Fibroblast of mammary gland (primary cell): ENCODE measurements at regions not wholly inside any gene's neighbourhood (a gene's known extent, or its start where the extent isn't known, plus 50 kb on each side); places are given as distances from the start of the nearest gene placed in this dataset.

Source experiments
- DNase-seq: peaks from one replicate; pipeline ENCODE4 v3.0.0-alpha.2; 2010; ENCODE audit warnings: low read depth
- H3K4me3 ChIP-seq: 2 replicates; pipeline ENCODE4 v1.5.1; 2011; ENCODE audit warnings: low read depth, mild to moderate bottlenecking, low read length, moderate library complexity; ENCODE audit not compliant: control insufficient read depth
- TF ChIP-seq, protein P1 (sequence below): conservative IDR thresholded peaks from 2 replicates; pipeline ENCODE4 v1.5.1; 2011; ENCODE audit warnings: low read depth, low read length, inconsistent platforms; ENCODE audit not compliant: control insufficient read depth, insufficient read depth

DNA sequence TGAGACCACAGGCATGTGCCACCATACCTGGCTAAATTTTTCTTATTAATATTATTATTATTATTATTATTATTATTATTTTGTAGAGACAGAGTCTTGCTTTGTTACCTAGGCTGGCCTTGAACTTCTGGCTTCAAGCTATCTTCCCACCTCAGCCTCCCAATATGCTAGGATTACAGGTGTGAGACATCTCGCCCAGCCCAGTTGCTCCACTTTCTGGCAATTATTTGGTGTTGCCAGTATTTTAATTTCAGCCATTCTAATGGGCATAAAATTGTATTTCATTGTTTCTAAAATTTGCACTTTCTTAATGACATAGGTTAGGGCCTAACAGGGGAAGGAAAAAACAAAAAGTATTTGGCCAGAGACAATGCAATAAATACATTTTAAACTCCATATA is 1217.6 kb upstream of the ALCAM start:
- TF ChIP-seq, protein P1, sequence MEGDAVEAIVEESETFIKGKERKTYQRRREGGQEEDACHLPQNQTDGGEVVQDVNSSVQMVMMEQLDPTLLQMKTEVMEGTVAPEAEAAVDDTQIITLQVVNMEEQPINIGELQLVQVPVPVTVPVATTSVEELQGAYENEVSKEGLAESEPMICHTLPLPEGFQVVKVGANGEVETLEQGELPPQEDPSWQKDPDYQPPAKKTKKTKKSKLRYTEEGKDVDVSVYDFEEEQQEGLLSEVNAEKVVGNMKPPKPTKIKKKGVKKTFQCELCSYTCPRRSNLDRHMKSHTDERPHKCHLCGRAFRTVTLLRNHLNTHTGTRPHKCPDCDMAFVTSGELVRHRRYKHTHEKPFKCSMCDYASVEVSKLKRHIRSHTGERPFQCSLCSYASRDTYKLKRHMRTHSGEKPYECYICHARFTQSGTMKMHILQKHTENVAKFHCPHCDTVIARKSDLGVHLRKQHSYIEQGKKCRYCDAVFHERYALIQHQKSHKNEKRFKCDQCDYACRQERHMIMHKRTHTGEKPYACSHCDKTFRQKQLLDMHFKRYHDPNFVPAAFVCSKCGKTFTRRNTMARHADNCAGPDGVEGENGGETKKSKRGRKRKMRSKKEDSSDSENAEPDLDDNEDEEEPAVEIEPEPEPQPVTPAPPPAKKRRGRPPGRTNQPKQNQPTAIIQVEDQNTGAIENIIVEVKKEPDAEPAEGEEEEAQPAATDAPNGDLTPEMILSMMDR = no peak
- no peak overlapping the region for H3K4me3 ChIP-seq
- no peak for DNase-seq

DNA sequence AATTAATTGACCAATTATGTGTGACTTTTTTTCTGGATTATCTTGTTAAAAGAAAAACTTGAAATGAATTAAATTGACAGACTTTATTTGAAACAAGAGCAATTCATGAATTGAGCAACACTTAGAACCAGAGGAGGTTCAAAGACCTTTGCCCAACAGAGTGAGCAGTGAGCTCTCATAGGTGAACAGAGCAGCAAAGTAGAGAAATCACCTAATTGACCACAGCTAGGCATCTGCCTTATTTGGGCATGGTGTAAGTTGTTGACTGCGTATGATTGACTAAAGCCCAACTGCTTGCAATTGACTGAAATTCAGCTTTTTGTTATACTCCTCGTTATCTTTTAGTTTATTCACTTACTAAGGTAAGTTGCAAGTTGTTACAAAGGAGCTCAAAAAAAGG is 1216.0 kb upstream of the ALCAM start:
- no peak for DNase-seq
- no peak overlapping the region for H3K4me3 ChIP-seq
- TF ChIP-seq, protein P1 = no peak

DNA sequence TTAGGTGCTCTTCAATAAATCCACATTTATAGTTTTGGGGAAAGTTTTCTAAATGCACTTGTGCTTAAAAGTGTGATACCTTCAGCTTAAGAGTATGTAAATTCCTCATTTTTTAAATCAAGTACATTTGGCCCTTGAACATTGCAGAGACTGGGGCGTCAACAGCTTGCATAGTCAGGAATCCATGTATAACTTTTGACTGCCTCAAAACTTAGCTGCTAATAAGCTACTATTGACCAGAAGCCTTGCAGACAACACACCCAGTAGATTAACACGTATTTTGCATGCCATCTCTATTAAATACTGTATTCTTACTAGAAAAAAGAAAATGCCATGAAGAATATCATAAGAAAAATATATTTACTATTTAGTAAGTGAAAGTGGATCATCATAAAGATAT is 1211.8 kb upstream of the ALCAM start:
- TF ChIP-seq, protein P1 = no peak
- H3K4me3 ChIP-seq = no peak overlapping the region
- DNase-seq = no peak

DNA sequence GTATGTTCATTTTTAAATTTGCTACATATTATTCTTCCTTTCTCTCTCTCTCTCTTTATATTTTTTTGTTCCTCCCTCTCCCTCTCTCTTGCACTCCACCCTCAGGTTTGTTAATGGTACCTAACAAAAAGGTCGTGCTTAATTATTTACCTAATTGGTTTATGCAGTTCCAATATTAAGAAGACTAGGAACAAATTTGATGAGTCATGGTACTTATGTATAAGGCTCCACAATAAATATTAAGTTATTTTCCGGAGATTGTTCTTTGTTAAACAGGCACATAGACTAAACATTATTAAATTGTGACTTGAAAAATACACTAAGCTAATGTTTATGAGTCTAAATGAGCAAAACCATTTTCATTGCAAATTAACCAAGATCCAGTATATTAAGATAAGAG is 1200.8 kb upstream of the ALCAM start:
- no peak for DNase-seq
- H3K4me3 ChIP-seq = no peak overlapping the region
- TF ChIP-seq, protein P1 = no peak

DNA sequence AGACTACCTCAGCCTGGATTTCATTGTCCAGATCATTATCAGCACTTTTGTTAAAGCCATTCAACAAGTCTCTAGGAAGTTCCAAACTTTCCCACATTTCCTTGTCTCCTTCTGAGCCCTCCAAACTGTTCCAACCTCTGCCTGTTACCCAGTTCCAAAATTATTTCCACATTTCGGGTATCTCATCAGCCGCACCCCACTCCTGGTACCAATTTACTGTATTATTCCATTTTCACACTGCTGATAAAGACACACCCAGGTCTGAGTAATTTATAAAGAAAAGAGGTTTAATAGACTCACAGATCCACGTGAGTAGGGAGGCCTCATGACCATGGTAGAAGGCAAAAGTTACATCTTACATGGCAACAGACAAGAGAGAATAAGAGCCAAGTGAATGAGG is 1198.3 kb upstream of the ALCAM start:
- no peak for DNase-seq
- TF ChIP-seq, protein P1 = no peak
- H3K4me3 ChIP-seq = no peak overlapping the region

DNA sequence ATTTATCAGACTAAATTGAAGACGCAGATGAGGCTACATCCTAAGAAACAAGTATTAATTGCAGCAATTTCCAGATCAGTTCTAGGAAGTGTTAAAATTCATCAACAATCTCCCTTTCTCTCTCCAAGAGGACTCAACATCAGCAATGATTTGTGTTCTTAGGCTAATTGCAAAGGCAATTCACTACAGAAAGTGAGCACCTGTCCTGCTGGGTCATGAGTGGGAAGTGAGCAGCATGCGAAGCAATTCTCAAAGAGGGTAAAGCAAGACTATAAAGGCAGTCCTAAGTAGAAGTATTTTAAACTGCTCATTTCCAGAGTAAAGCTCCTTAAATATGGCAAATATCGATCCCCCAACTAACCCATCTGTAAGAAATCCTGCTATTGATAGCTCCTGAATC is 1191.0 kb upstream of the ALCAM start:
- DNase-seq = no peak
- TF ChIP-seq, protein P1 = no peak
- H3K4me3 ChIP-seq = no peak overlapping the region

DNA sequence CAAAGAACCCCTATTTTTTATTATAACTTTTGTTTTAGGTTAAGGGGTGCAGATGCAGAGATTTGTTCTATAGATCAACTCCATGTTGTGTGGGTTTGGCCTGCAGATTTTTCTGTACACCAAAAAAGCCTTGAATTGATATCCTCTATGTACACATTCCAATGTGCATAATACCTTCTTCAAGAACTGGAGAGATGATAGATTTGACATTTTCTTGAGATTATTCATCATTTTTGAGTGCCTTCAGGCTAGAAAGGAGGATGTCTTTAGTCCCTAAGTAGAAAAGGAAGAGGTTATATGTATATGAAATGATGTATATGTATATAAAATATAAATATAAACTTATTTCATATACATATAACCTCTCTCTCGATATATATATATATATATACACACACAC is 1190.0 kb upstream of the ALCAM start:
- no peak overlapping the region for H3K4me3 ChIP-seq
- DNase-seq = no peak
- TF ChIP-seq, protein P1 = no peak
